NCI-H1105 (cell line): ENCODE measurements at regions not wholly inside any gene's neighbourhood (a gene's known extent, or its start where the extent isn't known, plus 50 kb on each side); places are given as distances from the start of the nearest gene placed in this dataset.
"Not testable (repeated sequence)": the region's sequence is repeated elsewhere in the genome, so short reads cannot be mapped to it uniquely, and the experiment has no call there.

Experiments used
- DNase-seq: peaks from one replicate; lab custom pipeline; 2025; lab: John Stamatoyannopoulos, UW

DNA sequence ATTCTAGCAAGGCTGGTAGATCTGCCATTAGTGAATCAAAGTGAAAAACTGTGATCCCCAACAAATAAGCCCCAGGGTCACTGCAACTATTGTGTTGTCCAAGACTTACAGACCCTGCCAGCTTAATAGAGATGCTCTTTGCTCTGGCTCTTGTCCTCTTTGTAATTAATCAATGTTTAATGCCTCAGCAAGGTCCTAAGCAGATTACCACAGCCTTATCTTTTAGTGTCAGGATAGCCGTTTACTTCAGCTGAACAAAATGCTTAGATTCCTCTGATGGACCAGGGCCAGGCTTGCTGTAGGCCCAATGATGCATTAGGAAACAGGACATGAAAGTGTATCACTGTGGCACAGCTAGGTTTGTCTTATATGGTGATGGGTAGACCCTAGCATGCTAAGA is 353.3 kb downstream of the HACE1 start:
- DNase-seq: no peak

DNA sequence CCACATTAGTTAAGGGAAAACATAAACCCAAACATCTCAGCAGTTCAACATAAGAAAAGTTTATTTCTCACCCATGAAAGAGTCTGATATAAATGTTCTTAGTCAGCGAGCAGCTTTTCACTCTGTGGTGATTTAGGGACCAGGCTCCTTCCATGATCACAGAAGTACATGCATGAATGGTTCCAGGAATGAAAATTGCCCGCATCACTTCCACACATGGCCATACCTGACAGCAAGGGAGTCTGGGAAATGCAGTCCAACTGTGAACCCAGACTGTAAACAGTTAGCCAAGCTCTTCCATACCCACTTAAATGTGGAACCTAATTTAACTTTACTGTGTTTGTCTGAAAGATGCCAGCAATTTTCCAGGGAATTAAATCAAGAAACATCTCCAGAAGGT is 353.9 kb downstream of the HACE1 start:
- DNase-seq: no peak

DNA sequence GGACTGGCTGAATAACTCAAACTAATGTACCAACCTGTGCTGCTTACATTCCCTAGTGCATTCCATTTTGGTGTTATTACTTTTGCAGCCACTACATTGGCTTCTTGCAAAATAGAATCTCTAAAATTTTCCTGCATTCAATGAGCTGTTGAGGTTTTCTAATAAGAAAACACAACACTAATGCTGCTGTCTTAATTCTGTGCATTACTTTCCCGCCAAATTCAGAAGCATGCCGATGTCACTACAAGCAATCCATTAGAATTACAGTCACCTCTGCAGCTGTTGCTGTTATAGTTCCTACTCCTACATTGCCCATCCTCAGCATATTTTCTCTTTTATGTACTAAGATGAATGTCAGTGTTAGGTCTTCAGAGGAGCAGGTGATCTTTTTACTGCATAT is 359.5 kb downstream of the HACE1 start:
- no peak for DNase-seq

DNA sequence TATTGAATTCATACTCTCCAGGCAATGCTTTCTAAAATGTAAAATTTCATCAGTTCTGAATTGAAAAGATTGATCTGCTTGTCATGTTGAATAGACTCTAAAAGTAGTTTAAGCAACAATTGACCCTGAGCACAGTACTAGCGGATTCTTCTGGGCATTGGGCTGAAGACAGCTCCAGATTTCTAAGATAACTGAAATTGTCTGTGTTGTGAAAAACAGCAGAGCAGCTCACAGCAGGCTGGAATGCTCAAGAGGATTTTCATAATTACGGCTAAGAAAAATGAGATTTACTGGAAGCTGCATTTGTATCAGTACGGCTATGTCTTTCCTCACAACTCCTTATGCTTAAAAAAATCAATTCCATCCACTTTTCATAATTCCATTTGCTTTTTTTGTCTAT is 373.7 kb downstream of the HACE1 start:
- DNase-seq: no peak

DNA sequence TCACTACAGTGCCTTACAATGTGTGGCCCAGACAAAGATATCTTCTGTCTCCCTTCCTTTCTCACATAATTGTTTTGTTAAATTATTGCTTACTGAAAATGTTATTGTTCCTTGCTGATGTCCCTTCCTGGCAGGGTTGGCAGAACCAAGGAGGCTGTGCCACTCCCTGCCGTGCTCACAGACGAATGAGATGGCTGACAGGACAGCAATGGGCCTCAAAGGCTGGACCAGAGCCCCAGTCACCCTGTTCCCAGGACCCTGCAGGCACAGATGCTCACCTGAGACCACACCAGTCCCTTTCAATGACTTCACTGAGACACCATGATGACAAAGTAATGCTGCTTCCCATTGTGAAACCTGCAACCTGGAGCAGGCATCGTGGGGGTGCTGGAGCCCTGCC is 375.1 kb downstream of the HACE1 start:
- DNase-seq: no peak

DNA sequence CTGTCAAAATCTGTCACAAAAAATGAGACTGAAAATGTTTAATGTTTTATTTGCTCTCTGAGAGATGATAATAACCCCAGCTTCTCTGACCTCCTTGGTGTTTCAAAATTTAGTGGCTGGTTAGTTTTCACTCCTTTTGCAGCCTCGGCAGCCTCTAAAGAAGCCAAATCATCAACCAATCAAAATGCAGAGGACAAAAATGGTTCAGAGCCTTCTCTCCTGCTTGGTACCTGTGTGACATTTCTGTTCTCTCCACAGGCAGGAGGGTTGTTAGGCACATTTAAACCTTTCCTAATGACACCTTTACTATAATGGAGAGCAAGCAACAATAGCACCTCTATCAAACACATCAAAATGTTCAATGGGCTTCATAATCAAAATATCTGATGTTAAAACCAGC is 375.5 kb downstream of the HACE1 start:
- no peak for DNase-seq

DNA sequence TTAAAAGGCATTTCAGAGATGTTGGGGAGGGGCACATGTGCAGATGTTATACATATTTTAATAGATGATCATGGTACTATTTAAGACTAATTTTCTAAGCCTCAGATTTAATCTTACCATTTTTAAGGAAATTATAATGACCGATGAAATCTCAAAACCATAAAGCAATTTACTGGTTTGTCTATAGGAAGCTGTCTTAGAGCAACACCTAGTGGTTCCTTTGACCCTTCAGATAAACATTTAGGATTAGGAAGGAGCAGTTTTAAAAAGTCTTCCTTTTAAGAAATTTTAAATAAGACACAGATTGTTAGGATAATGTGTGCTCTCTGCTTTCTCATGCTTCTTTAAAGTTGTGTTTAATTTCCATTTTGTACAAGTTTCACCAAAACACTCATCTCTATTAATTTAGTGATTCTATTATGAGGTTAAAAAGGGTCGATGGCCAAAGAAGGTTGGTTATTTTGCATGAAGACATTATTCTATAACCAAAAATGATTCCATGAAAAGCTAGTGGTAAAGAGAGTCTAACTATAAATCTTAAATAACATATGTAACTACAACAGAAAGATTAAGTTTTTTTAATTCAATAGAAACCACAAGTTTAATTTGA is 376.4 kb downstream of the HACE1 start:
- no peak for DNase-seq

DNA sequence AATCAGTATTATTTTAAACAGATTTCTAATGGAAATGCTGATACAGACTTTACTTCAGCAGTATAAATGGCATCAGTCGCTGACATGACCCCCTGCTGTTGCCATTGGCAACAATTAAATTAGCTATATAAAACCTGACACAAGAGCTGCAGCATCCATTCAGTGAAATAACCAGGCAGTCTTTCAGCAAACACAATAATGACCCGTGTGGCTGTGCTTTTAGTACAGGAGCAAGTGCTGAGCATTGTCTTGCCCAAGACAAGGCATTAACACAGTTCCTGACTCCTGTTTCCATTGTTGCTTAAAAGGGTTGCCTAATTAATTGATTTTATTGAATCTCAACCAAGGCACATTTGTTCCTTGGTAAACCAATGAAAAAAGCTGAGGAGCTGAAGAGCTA is 382.1 kb downstream of the HACE1 start:
- DNase-seq: no peak

DNA sequence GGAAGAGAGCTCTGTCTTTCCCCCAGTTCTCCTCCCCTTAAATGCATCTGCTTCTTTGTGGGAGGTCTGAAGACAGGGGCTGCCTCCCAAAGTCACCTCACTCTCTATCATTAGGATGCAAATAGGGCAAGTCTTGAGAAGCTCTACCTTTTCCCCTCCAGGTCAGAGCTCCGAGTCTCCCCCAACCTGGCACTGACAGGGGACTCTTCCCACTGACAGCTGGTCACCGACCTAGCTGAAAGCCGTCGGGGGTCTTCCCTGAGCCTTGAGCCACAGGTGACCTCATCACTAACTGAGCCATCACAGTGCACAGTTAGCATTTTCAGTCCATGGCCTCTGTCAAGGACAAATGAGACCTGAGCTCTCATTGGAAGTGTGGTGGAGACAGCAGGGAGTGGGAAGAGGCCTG is 386.7 kb downstream of the HACE1 start:
- DNase-seq: no peak

DNA sequence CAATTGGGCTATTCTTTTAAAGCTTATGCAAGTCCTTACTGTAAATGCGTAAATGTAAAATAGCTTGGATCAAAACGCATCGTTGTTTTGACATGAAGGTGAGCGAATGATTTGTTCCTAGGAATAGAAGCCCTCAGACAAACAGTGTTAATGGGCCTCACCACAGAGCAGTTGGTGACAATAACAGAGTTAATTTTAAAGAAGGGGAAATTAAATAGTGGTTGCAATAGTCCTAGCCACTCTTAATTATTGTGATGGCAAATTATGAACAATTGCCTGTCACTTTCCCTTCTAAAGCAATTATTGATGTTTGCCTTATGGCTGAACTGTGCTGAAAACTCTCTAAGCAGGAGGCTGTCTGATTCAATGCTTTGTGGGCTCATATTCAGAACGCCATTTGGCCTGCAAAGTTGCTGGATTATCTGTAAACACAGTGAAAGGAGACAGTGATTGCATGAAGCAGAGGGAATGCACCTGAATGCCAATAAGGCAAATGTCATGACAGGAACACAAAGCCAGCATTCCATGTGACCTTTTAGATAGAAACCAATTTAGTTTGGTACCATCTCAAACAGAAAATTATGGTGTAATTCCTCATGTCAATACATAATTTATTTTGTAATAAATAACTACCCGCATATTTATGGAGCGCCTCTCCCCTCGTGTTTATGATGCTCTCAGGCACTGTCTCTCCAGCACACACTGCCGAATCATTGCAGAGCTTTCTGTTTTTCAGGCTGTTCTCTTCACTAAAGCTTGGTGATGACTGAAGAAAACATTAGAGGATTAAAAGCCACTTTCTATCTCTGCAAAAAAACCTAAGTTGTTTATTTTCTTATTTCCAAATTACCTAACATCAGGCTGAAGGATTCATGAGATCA is 387.5 kb downstream of the HACE1 start:
- DNase-seq: peak; percentile 68

DNA sequence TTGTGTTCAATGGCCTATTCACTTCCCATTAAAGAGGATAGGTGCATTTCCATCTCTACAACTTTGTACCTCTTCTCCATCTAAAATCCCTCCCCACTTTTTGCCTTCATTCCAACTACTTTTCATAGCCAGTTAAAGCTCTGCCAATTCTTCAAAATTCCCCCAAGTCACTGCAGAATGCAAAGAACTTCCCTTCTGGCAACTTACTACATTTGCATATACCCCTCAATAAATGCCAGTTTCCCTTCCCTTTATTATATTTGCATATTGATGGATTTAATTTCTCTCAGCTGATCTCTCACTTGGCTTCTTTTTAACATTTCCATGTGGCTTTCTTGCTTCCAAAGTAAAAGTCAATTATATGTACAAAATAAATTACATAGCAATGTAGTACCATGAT is 393.4 kb downstream of the HACE1 start:
- no peak for DNase-seq

DNA sequence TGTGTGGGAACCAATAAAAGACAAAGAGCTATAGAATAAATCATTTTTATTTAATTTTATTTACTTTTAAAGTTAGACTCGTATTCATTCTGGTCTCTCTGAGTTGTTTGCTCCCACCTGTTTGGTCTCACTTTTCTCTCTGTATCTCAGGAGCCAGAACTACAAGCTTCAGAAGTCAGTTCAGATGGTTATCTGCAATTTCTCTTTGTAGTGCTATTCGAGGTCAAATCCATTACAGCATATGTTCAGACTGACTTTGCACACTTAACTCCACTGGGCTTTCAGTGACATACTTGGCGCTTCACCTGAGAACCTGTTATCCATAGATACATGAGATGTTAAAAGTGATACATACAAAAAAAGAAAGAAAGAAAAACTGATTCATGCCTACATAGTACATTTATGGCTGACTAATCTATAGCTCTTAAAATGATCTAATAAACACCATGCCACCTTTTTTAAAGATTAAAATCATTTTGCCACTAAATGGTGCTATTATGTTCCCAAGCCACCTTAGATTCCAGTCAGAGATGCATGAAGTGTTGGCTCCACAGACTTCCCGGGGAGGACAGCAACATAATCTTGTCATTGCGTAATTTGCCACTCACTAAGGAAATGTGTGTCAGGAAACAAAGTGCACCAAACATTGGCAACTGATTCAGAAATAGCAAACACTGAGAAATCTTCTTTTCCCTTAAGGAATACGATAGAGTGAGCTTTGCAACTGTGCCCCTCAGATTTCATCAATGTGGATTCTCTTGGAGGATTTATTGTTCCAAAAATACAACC is 396.7 kb downstream of the HACE1 start:
- DNase-seq: no peak

DNA sequence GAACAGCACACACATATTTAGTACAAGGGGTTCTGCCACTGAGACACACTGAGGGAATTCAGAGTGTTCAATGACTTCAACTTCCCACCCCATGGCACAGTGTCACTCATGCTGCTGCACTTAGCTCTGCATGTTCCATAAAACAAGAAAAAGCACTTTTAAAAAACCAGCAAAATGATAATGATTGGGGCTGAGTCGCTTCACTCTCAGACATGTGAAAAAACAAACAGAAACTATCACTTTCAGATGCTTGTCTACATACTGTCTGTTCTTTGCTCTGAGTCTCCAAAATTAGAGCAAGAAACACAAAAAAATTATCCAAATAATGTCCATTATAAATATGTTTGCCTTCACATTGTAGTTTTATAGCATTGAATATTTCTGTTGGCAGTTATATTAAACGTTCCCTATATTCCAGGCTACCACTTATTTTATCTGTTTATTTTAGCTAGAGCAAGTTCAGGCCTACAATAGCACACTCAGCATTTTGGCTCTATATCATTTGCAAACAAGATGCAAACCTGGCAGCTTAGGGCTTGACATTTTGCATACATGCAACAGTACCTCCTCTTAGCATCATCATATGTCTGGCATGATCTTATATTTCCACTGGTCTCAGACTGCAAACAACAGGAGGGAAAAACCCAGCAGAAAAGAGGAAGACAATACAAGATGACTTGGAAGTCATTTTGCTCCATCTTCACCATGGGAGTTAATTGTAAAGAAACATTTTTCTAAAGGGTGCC is 398.8 kb downstream of the HACE1 start:
- DNase-seq: no peak

DNA sequence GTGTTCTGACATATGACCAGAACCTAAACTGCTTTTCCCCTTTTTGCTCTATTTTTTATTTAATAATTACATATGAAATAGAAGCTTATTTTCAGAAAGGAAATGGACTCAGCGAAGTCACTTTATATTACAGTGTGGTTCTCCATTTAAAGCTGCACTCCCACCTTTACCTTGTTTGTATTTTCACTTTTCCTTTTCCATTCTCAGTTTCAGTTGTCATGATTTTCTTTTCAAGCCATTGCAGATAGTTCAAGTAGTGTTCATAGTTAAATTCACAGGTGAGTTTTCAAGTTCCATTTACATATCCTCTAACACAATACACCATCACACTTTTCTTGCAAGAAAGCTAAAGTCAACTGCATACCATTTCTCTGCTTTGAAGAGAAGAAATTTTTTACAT is 400.2 kb downstream of the HACE1 start:
- DNase-seq: no peak

DNA sequence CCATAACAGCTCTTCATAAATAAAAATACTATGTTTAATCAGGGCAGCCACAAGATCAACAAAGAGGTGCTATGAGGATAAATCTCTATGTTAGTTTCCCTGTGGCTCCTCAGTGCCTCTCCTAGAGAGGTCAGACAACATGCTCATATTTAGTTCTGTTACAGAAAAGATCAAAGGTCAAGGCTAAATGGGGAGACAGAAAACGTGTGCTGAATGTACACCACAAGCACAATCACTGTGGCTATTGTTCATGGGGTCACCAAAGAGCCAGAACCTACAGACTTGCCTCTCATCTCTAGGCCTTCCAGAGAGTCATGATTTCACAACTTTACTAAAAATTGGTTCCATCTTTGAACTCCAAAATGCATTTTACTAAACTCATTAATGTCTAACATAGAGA is 409.8 kb downstream of the HACE1 start:
- no peak for DNase-seq

DNA sequence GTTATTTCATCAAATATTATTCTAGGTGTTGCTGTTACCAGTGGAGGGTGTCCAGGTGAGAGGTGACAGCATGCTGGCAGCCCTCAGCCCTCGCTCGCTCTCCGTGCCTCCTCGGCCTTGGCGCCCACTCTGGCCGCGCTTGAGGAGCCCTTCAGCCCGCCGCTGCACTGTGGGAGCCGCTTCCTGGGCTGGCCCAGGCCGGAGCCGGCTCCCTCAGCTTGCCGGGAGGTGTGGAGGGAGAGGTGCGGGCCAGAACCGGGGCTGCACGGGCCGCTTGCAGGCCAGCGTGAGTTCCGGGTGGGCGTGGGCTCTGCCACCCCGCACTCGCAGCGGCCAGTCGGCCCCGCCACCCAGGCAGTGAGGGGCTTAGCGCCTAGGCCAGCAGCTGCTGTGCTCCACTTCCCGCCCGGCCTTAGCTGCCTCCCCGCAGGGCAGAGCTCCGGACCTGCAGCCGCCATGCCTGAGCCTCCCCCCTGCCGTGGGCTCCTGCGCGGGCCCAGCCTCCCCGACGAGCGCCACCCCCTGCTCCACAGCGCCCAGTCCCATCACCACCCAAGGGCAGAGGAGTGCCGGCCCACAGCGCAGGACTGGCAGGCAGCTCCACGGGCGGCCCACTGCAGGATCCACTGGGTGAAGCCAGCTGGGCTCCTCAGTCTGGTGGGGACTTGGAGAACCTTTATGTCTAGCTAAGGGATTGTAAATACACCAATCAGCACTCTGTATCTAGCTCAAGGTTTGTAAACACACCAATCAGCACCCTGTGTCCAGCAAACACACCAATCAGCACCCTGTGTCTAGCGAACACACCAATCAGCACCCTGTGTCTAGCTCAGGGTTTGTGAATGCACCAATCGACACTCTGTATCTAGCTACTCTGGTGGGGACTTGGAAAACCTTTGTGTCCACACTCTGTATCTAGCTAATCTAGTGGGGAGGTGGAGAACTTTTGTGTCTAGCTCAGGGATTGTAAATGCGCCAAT is 413.3 kb downstream of the HACE1 start:
- not testable (repeated sequence) for DNase-seq

DNA sequence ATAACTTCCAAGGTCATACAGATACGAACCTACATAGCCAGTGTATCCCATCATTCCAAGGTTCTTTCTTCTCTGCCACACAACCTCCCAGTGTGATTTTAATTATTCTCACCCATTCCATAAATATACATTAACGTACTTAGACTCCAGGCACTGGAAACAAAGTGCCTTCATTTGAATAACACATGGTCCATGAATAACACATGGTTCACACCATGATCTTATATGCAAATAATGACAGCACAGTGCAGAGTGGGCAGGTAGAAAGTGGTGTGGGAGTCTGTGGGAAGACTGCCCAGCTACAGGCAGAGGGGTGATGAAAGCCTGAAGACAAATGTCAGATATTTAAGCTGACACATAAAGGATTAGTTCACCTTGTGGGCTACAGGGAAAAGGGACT is 425.2 kb downstream of the HACE1 start:
- no peak for DNase-seq

DNA sequence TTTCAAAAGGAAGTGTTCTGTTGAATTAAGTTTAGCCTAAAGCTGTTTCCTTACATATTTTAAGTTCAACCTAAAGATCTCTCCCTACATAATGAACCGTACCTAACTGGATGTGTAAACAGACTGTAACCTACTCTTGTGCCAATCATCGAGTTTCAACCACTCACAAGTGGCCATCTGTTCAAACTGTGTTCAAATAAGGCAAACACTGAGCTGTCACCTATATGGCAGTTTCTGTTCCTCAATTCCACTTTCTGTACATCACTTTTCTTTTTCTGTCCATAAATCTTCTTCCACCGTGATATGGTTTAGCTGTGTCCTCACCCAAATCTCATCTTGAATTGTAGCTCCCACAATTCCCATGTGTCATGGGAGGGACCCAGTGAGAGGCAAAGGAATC is 428.6 kb downstream of the HACE1 start:
- DNase-seq: no peak

DNA sequence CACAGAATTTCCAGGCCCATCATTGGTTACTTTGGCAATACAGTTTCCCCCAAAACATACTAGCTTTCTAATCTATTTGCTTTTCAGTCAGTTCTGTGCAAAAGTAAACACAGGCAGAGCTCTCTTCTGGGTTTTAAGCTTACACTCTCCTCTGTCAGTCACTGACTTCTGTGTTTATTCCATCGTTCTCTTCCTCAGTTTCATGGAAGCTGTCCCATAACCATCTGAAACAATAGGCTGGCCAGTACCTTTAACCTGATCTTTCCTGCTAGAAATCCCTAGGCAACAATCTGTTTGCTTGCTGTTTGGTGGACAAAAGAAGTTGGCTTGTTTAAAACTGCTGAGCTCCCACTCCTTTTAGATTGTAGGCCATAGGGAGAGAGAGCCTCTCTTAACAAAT is 431.5 kb downstream of the HACE1 start:
- no peak for DNase-seq

DNA sequence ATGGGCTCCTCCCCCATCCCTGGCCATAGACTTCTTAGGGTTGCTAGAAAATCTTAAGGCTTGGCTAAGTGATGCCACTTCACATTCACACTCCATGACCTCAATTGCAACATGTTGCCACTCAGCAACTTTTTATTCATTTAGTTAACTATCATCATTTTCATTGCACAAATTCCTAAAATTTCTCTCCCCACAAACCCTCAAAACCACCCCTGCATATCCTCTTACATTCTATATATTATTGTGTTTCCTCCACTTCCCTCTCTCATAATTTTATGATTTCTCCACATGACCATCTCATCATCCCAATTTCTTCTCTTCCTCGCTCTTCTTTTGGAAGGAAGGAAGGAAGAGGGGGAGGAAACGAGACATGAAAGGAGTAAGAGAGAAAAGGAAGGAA is 436.0 kb downstream of the HACE1 start:
- DNase-seq: no peak

DNA sequence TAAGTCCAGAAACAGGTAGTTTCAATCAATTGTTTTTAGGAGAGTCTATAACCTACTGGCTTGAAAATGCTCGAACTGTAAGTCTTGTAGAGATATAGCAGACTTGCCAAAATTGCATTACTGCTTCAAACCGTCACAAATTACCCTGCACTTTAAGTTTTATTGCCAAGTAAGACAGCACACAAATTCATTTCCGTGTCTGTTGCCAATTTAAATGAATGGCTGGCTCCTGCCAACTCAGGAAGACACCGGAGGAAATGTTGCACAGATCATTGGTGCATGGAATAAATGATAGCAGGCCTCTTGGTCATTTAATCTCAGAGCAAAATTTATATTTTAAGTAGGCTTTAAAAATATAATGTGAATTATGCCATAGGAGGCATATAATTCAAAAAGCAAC is 438.1 kb downstream of the HACE1 start:
- DNase-seq: no peak
